OCI-M2 (cell line): ENCODE measurements at regions not wholly inside any gene's neighbourhood (a gene's known extent, or its start where the extent isn't known, plus 50 kb on each side); places are given as distances from the start of the nearest gene placed in this dataset.
A peak's percentile ranks its signal among the peaks of the same experiment; 100 is the strongest.

Experiments
- DNase-seq: peaks from one replicate; lab custom pipeline; 2025; ENCODE audit not compliant: unreplicated experiment; lab: John Stamatoyannopoulos, UW

DNA sequence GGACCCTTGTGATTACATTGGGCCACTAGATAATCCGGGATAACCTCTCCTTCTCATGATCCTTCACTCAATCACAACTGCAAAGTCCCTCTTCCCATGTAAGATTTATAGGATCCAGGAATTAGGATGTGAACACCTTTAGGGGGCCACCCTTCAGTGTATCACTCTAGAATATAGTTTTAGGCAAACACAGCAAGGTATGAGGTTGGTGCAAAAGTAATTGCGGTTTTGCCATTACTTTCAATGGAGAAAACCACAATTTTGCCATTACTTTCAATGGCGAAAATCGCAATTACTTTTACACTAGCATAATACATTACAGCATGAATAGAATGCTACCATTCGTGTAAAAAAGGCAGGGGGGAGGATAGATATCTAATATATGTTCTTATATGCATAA is 104.0 kb downstream of the BAMBI start:
- no peak for DNase-seq

DNA sequence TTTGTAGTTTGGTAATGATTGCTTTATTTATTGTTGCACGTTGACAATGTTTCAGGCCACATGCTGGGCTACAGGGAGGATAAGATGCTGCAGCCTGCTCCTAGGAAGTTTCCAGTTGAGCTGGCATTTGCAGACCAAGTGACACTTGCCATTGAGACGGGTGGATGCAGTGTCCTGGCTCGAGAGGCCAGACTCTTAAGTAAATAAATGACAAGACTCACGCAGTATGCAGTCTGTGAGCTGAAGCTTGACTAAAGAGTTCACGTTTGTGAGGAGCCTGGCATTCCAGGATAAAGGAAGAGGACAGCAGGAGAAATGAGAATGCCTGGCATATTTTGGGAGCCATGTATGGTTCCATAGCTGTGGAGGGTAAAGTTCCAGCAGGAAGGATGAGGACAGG is 105.8 kb downstream of the BAMBI start:
- DNase-seq, result no peak

DNA sequence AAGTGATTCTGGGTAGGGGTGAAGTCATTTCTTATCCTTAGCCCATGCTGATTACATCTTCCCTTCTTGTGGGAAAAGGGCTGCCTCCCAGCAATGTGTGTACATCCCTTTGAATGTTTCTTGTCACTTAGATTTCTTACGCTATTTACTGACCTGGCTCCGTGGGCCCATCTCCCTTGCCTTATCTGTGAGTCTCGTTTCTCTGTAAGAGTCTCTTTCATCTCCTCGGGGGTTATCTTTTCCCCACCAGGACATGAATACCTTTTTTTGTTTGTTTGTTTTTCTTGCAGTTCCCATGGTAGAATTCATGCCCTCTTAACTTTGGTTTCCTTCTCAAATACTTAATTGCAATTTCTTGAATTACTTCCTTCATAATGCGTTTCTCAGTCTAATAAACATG is 107.7 kb downstream of the BAMBI start:
- DNase-seq, result no peak

DNA sequence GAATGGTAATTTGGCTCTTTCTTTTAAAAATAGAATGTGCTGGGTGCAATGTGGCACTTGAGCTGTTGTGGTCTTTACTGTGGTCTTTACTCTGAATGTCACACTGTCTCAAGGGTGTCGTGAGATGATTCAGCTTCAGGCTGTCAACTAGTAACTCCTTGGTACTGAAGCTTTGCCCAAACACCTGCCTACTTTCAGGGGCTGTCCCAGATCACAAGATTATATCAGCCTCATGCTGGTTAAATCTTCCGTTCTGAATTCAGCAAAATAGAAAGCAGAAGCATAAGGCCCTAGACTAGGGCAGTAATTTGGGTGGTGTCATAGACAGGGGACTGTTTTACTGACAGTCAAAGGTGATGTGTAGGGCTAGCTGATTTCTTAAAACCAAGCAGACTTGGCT is 110.9 kb downstream of the BAMBI start:
- DNase-seq, result no peak

DNA sequence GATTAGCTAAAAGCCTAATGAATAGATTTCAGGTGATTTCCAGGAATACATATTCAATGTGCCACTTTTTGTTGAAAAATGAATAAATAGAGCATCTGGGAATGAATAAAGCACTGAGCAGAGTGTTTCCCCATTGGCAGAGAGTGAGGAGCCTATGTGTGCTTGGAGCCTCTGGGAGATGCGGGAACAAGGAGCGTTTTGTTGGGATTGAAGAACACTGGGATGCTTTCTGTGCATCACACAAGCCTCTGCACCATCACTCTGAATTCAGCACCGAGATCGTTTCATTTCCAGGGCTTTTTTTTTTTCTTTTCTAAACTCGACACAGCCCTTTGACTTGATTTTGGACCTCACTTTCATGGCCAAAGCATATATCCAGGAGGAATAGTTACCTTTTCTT is 111.4 kb downstream of the BAMBI start:
- no peak for DNase-seq

DNA sequence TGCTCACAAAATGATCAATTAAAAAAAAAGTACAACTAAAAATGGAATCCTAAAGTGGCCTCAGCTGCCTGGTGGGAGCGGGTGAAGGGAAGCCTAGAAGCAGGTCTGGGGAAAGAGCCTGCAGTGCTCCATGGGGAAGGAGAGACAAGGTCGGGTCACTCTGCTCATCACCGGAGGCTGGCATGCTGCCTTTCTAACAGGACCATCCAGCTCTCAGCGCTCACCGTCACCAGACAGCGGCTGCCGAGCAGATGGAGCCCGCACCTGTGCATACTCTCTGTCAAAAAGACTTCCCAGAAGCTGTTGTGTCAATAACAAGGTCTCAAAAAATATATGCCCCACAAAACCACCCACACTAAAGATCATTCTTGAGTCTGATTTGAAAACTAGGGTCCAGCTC is 112.8 kb downstream of the BAMBI start:
- no peak for DNase-seq

DNA sequence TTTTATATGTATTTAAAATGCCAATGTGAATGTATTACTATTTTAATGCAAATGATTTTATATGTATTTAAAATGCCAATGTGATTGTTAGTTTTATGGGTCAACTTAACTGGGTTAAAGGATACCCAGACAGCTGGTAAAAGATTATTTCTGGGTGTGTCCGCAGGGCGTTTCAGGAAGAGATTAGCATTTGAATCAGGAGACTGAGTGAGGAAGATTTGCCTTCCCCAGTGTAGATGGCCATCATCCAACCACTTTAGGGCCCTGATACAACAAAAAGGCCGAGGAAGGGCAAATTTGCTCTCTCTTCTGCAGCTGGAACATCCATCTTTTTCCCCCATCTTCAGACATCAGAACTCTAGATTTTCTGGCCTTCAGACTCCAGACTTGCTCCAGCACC is 116.2 kb downstream of the BAMBI start:
- no peak for DNase-seq

DNA sequence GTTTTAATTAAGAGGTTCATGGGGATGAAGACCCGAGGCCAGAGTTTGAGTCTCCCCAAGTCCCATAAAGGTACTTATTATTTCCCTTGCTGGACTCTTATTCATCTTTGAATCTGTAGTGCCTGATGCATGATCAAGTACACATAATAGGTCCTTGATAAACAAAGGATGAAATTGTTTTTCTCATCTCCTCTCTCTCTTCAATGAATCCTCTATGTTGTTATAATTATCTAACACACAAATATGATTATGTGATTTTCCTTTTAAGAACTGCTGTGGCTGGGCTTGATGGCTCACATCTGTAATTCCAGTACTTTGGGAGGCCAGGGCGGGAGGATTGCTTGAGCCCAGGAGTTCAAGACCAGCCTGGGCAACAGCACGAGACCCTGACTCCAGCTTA is 117.7 kb downstream of the BAMBI start:
- no peak for DNase-seq

DNA sequence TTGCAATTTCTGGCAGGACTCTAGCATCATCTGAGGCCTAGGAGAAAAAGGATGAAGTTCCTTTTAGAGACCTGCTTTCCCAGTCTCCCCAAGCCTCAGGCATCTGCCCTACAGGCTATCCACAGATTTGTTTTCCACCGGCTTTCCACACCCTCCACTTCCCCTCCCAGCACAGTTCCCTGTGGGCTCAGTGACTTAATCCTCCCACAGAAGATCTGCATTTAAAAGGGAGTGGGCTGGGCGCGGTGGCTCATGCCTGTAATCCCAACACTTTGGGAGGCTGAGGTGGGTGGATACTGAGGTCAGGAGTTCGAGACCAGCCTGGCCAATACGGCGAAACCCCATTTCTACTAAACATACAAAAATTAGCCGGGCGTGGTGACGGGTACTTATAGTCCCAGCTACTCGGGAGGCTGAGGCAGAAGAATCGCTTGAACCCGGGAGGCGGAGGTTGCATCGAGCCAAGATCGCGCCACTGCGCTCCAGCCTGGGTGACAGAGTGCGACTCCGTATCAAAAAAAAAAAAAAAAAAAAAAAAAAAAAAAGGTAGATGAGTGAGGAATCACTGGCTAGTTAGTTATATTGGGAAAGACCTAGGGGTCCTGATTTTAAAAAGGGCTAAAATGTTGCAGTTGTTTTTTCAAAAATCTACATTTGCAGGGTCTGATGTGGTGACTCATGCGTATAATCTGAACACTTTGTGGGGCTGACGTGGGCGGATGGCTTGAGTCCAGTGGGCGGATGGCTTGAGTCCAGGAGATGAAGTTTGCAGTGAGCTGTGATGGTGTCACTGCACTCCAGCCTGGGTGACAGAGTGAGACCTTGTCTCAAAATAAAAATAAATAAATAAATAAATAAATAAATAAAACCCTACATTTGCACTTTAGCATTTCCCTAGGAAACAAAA is 119.5 kb downstream of the BAMBI start:
- DNase-seq, result no peak

DNA sequence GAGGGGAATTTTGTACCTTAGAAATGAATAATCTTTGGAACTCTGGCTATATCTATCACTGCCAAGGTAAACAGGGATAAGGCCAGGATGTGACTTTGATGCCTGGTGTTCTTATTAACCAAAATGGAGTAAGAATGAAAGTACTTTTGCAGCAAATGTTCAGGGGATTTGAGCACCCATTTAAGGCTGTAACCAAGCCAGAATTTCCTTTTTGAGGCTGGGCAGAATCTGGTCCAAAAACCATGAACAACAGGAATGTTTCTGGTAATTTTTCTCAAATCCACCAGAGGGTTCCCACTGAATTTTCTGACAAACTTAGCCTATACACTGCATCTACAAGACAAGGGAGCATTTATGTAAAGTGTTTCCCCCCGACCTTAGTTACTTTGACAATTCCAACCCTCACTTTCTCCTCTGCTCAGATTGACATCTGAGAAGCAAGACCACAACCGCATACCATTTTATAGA is 120.6 kb downstream of the BAMBI start:
- DNase-seq, result no peak

DNA sequence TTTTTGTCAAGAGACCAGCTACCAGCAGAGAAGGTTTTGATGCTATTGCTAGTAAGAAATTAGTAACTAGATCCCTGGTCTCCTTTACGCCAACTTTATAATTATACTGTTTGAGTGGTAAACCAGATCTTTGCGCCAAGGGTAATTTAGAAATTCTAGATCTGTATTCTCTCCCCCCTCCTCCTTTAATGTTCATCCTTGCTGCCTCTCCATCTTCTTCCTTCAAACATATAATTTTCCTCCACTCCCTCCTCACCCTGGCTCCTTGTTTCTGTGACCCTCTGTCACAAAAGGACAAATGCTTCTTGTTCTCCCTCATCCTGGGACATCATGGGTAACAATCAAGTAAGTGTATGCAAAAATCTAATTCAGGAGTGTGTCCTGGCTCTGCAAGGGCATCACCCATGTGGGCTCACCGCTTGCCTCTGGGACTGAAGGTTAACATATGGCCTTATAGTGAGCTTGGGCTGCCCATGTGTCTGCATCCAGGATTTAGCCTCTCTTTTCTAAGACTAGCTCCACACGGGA is 121.2 kb downstream of the BAMBI start:
- no peak for DNase-seq

DNA sequence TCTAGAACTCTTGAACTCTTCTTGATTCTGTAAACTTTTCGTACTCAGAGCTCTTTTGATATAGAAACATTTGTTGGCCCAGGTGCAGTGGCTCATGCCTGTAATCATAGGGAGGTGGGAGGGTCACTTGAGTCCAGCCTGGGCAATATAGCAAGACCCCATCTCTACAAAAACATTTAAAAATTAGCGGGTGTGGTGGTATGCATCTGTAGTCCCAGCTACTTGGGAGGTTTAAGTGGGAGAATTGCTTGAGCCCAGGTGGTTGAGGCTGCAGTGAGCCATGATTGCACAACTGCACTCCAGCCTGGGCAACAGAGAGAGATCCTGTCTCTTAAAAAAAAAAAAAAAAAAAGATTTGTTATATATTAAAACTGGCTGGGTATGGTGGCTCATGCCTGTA is 121.6 kb downstream of the BAMBI start:
- no peak for DNase-seq

DNA sequence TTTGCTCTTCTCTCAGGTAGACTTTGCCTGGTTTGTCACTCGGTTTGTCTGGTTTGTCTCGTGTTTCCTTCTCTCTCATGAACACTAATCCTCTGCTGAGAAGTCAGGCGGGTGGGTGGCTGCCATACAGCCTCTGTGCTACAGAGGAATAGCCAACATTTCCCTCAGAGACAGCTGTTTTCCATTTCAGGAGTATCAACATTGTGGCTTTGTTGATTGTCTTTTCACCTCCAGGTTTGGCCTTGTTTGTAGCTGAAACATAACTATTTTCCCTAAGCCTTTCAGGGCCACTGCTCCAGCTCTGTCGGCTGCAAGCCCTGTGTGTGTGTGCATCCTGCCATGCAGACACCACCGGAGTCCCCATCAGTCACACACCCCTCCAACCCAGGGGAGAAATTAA is 122.8 kb downstream of the BAMBI start:
- no peak for DNase-seq

DNA sequence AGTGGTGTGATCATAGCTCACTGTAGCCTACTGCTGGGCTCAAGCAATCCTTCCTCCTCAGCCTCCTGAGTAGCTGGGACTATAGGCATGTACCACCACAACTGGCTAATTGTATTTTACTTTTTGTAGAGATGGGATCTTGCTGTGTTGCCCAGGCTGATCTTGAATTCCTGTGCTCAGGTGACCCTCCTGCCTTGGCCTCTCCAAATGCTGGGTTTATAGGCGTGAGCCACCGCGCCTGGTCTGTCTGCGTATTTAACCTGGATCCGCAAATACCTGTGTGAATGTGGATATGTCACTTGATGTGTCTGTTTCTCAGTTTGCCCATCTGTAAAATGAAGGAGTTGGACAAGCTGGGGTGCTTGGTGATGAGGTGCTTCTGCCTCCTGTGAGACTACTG is 123.9 kb downstream of the BAMBI start:
- no peak for DNase-seq

DNA sequence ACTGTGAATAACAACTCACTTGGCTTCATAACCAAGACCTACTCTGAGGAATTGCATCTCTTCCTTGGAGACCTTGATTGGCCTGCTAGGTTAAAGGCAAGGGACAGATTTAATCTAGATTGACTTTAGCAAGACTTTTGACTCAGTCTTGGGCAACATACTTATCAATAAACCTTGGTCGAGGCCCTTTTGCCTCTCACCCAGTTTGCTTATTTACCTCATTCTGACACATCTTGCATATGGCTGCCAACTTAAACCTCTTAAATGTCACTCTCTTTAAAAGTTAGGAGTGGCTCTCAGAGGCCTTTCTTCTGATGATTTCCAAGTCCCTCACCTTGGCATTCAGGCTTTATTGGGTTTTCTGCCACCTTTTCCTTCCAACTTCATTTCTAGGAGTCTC is 124.5 kb downstream of the BAMBI start:
- DNase-seq, result no peak

DNA sequence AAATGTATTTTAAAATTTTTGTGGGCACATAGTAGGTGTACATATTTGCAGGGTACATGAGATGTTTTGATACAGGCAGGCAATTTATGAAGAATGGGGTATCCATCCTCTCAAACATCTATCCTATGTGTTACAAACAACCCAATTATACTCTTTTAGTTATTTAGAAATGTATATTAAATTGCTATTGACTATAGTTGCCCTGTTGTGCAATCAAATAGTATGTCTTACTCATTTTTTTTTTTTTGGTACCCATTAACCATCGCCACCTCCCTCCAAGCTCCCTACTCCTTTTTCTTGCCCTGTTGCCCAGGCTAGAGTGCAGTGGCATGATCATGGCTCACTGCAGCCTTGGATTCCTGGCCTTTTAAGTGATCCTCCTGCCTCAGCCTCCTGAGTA is 128.1 kb downstream of the BAMBI start:
- DNase-seq, result no peak

DNA sequence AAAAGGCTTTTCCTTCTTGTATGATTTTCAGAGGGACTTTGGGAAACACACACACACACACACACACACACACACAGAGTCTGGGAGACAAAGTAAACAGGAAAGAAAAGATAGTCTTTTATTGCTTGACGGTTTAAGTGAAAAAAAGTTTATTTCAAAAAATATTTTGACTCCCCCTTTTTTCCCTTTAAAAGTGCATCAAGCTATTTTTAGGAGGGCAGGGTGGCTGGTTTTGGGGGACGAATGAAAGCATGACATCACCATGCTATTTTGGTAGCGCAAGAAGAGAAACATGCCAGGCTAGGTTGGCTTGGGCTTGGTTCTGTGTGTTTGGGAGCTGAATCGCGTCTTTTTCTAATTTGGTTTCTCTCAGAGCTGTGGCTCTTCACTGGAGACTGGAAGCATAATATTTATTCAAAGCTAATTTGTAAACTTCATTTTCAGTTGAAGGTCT is 129.2 kb downstream of the BAMBI start:
- no peak for DNase-seq

DNA sequence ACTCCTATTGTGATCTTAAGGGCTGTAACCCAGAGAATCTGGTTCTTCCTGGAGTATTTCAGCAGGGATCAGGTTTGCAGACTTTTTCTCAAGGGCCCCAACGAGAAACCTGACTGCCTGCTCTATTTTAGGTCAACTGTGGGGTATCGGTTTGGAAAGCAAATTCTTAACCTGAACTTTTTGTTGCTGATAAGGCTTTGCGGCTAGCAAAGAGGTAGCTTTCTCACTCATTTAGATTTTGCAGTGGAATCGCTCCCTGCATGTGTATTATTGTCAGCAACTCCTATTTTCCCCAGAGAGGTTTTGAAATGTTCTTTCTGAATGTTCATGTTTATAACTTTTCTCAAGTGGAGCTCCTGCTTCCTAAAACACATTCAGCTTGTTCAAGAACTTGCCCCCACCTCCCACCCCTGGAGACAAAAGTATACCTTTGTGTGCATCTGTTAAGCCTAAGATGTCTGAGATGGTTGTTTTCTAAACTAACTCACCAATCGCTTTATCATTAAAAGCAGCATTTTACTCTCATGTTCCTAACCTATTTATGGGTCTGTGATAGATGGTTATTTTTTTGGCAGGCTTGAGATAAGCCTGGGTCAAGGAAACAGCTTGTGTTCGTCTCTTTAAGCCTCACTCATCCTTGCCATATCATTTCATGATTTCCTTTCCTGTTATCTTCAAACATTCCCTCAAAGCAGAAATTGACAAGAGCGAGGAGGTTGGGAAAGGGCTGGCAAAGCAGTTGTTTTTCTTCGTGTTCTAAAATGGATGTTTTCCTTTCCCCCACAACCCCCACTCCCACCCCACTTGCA is 129.8 kb downstream of the BAMBI start:
- peak; percentile 50 for DNase-seq

DNA sequence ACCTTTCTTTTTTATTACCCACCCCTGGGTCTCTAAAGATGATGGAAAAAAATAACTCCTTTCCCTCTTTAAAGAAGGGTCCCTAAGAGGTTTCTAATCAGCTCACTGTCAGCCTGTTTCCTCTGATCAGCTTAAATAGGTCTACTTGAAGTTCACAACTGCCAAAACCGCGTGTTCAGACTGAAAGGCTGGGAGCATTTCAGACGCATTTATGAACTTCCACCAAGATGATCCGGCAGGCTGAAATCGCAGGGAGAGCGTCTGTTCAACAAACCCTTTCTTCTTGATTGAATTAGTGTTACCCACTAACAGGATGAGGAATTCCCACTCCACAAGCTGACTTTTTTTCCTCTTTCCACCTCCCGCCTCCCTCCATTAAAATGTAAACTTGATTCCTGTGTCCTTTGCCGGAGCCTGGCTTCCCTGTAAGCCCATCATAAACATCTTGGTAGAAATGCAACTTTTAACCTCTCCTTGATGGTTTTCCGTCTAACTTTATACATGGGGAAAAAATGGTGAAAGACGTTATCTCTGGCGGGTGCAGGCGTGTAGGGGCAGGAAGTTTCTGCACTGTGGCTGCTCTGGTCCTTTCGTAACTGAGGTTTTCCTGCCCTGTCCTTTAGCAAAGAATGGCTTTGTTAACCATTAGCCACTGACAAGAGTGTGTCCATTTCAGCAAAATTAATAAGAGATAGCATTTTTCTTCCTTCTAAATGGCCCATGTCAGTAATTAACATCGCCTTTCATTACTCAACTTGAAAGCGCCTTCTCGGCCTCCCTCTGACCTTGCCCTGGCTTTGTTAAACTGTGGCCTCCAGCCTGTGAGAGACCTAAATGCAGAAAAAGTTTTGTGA is 130.7 kb downstream of the BAMBI start:
- peak; percentile 50 for DNase-seq

DNA sequence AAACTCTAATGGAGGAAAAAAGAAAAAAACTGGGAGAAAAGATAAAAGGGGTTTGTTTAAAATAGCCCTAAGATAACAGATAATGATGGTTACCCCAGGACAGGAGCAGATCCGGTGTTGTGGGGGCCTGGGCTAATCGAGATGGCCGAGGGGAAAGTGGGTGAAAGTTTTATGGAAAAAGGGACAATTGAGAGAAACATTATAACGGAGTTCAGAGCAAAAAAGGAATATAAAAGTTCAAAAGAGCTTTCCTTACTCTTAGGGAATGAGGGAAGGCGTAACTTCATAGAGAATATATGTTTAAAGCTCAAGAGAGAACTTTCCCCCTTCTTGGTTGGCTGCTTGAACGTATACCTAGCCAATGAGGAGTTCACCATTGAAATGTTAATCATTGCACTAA is 131.4 kb downstream of the BAMBI start:
- DNase-seq, result no peak
